Upper lobe of left lung (tissue), 4 donors: ENCODE measurements at regions not wholly inside any gene's neighbourhood (a gene's known extent, or its start where the extent isn't known, plus 50 kb on each side); places are given as distances from the start of the nearest gene placed in this dataset.

Experiments used
- CTCF ChIP-seq, 6 experiments: fragments of 450-650 bp in 4 of 6; fragments of 200-600 bp in 2 of 6; sonication (generic) in 2 of 6; IDR thresholded peaks; one replicate each; pipeline ENCODE4 v1.5.1; 2016 to 2019; ENCODE audit warnings: antibody characterized with exemption in 6 of 6
- EP300 ChIP-seq, 4 donors: sonication (generic); formaldehyde crosslinking; IDR thresholded peaks; one replicate each; pipeline ENCODE4 v1.5.1; 2017; ENCODE audit warnings: antibody characterized with exemption in 4 of 4, control low read depth in 2 of 4

GRCh38 chr10:128420623-128421022, 294.4 kb upstream of the MKI67 start:
- TF ChIP-seq CTCF (IDR thresholded peaks at IDR 0.05) (no peak), EP300 (IDR thresholded peaks at IDR 0.05) (no peak)
